Activated CD4-positive, alpha-beta T cell treated with anti-CD3 and anti-CD28 coated beads, Interleukin-2, amount 10 ng/mL, durations not matched to agents 24 days and 14 days (primary cell): ENCODE measurements at regions not wholly inside any gene's neighbourhood (a gene's known extent, or its start where the extent isn't known, plus 50 kb on each side); places are given as distances from the start of the nearest gene placed in this dataset.

Experiments
- DNase-seq: peaks from one replicate; pipeline ENCODE4 v3.0.0; 2022
- H3K27ac Mint-ChIP-seq: one replicate; pipeline ENCODE4 v1.8.0; 2022; ENCODE audit warnings: mild to moderate bottlenecking, mixed read lengths
- H3K27me3 Mint-ChIP-seq: one replicate; pipeline ENCODE4 v1.8.0; 2022; ENCODE audit warnings: mixed read lengths
- H3K36me3 Mint-ChIP-seq: one replicate; pipeline ENCODE4 v1.8.0; 2022; ENCODE audit warnings: low read depth, mild to moderate bottlenecking, mixed read lengths
- H3K4me1 Mint-ChIP-seq: one replicate; pipeline ENCODE4 v1.8.0; 2021; ENCODE audit warnings: mixed read lengths
- H3K4me3 Mint-ChIP-seq: one replicate; pipeline ENCODE4 v1.8.0; 2022; ENCODE audit warnings: mild to moderate bottlenecking, moderate library complexity, mixed read lengths
- H3K9me3 Mint-ChIP-seq: one replicate; pipeline ENCODE4 v1.8.0; 2021; ENCODE audit warnings: mixed read lengths
- intact Hi-C: fragments of 100-400 bp; cut with micrococcal nuclease; formaldehyde crosslinking; loops from one replicate; pipeline ENCODE4 v1.15.1; 2023

DNA sequence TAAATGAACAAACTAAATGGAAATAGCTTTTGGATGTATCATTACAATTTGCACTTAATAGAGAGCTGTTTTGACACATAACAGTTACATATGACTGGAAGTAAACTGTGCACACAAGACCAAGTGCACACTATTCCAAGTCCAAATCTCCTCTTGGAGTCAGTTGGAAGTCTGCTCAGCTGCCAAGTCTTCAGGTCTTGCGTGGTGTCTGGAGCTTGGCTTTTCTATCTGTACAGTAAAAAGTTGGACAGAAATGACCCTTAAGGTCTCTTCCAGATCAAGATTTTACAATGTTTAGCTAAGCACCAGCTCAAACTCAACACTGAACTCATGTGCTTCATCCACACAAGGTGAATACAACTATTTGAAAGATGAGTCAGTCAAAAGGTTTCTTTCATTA is 456.9 kb downstream of the RASEF start:
- no peak for DNase-seq
- Mint-ChIP-seq H3K36me3 (no peaks in the 10 kb centered on the region), H3K9me3 (no peaks in the 10 kb centered on the region), H3K27ac (no peak overlapping the region), H3K4me3 (no peak overlapping the region), H3K27me3 (no peaks in the 10 kb centered on the region), H3K4me1 (no peaks in the 10 kb centered on the region)
- intact Hi-C loops, result no loop called here

DNA sequence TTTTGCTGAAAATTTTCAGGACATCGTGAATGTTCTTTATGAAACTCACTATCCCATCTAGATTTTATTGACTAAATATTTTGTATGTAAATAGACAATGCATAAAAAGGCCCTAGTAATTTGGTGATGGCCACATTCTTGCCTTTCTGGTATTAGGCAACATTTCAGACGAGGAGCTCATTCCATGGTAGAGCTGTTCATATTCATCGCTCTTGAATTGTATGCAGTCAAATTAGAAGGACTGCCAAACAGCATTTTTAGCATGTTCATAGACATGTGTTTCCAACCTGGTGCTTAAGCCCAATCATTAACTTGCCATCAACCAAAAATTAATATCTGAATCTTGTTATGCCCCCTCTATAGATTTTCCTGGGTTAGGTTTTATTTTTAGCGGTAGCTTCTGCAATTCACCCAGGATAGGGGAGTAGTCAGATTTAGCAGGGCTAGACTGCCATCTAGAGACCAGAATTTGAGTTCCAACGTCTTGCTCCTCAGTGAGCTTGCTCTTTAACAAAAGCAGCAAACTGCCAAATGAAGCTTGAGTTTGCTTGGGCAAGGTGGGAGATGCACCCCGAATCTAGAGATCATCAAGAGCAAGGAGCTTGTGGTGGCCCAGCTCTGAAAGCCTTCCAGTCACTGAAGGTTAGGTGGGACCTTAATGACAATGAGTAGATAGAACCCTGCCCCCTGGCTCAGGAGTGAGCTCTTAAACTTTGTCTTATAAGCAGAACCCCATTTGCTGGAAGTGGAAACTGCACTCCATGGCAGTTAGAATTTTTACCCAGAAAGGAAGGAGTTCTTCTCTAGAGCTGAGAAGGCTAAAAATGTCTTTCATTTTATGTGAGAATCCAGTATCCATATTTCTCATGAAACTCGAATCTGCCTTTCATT is 456.2 kb downstream of the RASEF start:
- H3K4me3 Mint-ChIP-seq, result no peak overlapping the region
- H3K27ac Mint-ChIP-seq, result no peak overlapping the region
- H3K4me1 Mint-ChIP-seq, result no peaks in the 10 kb centered on the region
- H3K27me3 Mint-ChIP-seq, result no peaks in the 10 kb centered on the region
- intact Hi-C loops, result no loop called here
- H3K36me3 Mint-ChIP-seq, result no peaks in the 10 kb centered on the region
- H3K9me3 Mint-ChIP-seq, result no peaks in the 10 kb centered on the region
- peak; percentile 55 for DNase-seq

DNA sequence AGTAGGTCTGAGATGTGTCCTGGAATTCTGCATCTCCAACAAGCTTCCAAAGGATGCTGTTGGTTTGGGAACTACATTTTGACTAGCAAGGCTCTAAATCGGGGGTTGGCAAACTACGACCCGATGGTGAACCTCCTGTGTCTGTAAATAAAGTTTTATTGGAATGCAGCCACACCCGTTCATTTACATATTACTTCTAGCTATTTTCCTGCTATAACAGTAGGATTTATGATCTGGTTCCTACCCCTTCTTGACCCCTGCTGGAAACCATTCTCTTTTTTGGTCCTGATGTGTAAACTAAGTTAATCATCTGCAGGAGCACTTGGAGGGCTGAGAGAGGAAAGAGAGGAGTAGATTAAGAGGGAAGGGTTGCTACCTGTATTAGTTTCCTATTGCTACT is 454.5 kb downstream of the RASEF start:
- Mint-ChIP-seq H3K27ac (no peak overlapping the region), H3K9me3 (no peaks in the 10 kb centered on the region), H3K4me1 (no peaks in the 10 kb centered on the region), H3K36me3 (no peaks in the 10 kb centered on the region), H3K4me3 (no peak overlapping the region), H3K27me3 (no peaks in the 10 kb centered on the region)
- DNase-seq, result no peak
- intact Hi-C loops, result no loop called here

DNA sequence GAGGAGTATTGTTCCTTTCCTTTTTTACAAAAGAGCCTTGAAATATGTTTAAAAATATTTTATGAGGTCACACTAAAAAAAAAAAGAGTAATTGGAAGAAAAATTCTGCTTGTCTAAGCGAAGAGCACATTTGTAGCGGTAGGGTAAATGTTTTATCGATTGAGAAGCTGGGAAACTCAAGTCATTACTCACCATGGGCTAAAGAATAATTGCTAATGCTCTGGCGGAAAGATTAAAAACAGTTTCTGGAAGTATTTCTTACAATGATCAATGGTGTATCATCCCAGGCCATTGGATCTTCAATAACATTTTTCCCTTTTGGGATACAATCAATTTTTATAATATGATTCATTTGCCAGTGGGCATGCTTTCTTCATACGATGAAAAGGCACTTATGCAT is 450.0 kb downstream of the RASEF start:
- intact Hi-C loops, result no loop called here
- H3K4me1 Mint-ChIP-seq, result no peaks in the 10 kb centered on the region
- no peak for DNase-seq
- no peaks in the 10 kb centered on the region for H3K36me3 Mint-ChIP-seq
- H3K27me3 Mint-ChIP-seq, result no peaks in the 10 kb centered on the region
- H3K9me3 Mint-ChIP-seq, result no peaks in the 10 kb centered on the region
- no peak overlapping the region for H3K27ac Mint-ChIP-seq
- no peak overlapping the region for H3K4me3 Mint-ChIP-seq

DNA sequence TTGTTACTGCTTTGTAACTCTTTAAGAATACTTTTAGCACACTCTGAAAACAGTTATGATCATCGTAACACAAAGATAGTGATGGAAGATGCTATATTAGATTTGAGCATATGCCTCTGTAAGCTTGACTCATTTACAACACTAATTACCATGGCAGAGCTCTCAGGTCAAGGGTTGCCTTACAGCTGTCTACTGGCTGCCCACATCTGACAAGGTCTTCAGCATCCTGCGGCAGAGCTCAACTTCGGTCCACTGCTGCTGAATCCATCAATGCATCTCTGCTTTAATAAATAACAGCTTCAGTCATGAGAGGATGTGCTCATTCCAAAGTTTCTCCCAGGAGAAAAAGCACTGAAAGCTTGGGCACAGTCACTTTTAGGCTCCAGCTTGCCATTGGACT is 449.4 kb downstream of the RASEF start:
- no peak for DNase-seq
- H3K27me3 Mint-ChIP-seq, result no peaks in the 10 kb centered on the region
- H3K4me1 Mint-ChIP-seq, result no peaks in the 10 kb centered on the region
- no peak overlapping the region for H3K4me3 Mint-ChIP-seq
- no peaks in the 10 kb centered on the region for H3K9me3 Mint-ChIP-seq
- no peaks in the 10 kb centered on the region for H3K36me3 Mint-ChIP-seq
- no peak overlapping the region for H3K27ac Mint-ChIP-seq
- intact Hi-C loops, result no loop called here

DNA sequence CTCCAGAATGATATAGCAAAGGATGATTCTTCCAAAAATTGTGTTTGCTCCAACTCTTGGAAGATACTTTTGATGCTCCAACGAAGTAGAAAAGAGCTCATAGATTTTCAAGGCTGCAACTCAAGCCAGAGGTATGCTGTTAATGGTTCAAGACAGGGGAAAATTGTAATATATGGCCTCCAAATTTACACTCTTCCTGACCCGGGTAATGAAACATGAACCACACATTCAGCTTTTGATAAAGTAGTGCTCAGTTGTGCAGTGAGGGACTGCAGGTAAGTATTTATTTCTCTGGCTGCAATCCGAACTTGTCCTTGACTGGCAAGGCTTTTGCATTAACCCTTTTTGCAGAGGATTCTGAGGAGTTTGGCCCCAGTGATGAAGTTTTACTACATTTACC is 446.4 kb downstream of the RASEF start:
- no peaks in the 10 kb centered on the region for H3K4me1 Mint-ChIP-seq
- H3K9me3 Mint-ChIP-seq, result no peaks in the 10 kb centered on the region
- DNase-seq, result no peak
- intact Hi-C loops, result no loop called here
- H3K27ac Mint-ChIP-seq, result no peak overlapping the region
- no peaks in the 10 kb centered on the region for H3K27me3 Mint-ChIP-seq
- no peak overlapping the region for H3K4me3 Mint-ChIP-seq
- no peaks in the 10 kb centered on the region for H3K36me3 Mint-ChIP-seq

DNA sequence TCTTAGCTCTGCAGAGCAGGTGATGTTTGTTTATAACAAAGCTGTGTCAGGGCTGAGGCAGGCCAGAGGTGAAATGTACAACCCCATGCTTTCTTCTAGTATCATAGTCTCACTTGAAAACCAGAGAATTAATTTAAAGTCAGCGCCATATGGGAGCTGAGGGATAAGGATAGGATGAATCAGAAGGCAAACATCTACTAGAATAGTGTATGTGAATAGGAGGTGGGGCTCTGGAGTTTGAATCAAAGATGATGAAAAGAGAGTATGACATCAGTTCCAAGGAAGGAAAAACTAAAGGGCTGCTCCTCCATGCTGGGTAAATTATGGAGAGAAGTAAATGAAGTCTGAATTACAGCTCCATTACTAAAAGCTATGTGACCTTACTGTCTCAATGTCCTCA is 441.5 kb downstream of the RASEF start:
- H3K36me3 Mint-ChIP-seq, result no peaks in the 10 kb centered on the region
- no peak overlapping the region for H3K27ac Mint-ChIP-seq
- intact Hi-C loops, result no loop called here
- H3K9me3 Mint-ChIP-seq, result no peaks in the 10 kb centered on the region
- no peaks in the 10 kb centered on the region for H3K27me3 Mint-ChIP-seq
- no peak for DNase-seq
- no peak overlapping the region for H3K4me3 Mint-ChIP-seq
- no peaks in the 10 kb centered on the region for H3K4me1 Mint-ChIP-seq

DNA sequence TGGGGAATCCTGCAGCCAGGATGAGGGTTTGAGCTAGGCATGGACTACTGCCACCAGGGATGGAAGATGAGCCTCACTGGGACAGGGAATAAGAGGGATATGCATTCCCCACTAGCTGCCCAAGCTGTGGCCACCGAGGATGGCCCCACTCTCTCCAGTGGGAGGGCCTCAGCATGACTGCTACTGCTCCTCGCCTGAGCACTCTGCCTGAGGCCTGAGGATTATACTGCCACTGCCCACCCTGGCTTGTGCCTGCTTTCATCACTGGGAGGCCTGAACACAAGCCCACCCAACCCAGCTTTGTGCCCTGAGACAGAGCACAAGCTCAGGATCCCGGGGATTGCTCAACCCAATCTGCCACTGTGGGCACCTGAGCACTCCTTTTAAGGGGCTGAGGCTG is 425.6 kb downstream of the RASEF start:
- DNase-seq, result no peak
- no peak overlapping the region for H3K27ac Mint-ChIP-seq
- intact Hi-C loops, result no loop called here
- no peak overlapping the region for H3K4me3 Mint-ChIP-seq
- H3K27me3 Mint-ChIP-seq, result no peaks in the 10 kb centered on the region
- peaks cover 11% of the 10 kb centered on the region for H3K9me3 Mint-ChIP-seq
- no peaks in the 10 kb centered on the region for H3K4me1 Mint-ChIP-seq
- no peaks in the 10 kb centered on the region for H3K36me3 Mint-ChIP-seq

DNA sequence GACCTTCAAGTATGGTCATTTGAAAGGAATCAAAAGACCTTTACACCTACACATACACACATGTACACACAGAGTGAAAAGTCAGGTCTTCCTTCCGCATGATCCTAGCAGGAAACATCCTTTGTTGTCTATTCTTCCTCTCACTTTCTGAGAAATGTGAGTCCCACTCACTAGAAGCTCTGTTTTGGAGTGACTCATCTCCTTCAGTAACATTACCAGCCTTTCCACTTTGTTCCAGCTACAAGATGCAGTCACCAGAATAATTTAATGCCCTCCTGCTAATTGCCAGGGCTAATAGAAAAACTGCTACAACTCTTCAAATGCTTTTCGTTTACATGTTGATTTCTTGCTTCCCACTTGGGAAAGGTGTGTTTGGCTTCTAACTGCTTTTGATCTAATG is 417.3 kb downstream of the RASEF start:
- Mint-ChIP-seq H3K27ac (no peak overlapping the region), H3K4me3 (no peak overlapping the region), H3K4me1 (no peaks in the 10 kb centered on the region), H3K9me3 (peaks cover 2% of the 10 kb centered on the region), H3K36me3 (no peaks in the 10 kb centered on the region), H3K27me3 (no peaks in the 10 kb centered on the region)
- intact Hi-C loops, result no loop called here
- DNase-seq, result no peak

DNA sequence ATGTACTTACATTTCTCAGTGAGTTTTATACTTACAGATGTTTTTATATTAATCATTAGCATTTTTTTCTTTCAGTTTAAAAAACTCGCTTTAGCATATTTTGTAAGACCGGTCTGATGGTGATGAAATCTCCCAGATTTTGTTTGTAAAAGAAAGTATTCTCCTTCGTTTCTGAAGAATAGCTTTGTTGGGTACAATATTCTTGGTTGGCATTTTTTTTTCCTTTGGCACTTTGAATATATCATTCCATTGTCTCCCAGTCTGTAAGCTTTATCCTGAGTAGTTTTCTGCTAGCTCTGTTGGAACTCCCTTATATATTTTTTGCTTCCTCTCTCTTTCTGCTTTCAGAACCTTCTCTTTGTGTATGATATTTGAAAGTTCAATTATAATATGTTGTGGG is 412.6 kb downstream of the RASEF start:
- H3K36me3 Mint-ChIP-seq, result no peaks in the 10 kb centered on the region
- no peak for DNase-seq
- H3K27ac Mint-ChIP-seq, result no peak overlapping the region
- H3K4me1 Mint-ChIP-seq, result no peaks in the 10 kb centered on the region
- no peak overlapping the region for H3K4me3 Mint-ChIP-seq
- H3K9me3 Mint-ChIP-seq, result peaks cover 9% of the 10 kb centered on the region
- no peaks in the 10 kb centered on the region for H3K27me3 Mint-ChIP-seq
- intact Hi-C loops, result no loop called here

DNA sequence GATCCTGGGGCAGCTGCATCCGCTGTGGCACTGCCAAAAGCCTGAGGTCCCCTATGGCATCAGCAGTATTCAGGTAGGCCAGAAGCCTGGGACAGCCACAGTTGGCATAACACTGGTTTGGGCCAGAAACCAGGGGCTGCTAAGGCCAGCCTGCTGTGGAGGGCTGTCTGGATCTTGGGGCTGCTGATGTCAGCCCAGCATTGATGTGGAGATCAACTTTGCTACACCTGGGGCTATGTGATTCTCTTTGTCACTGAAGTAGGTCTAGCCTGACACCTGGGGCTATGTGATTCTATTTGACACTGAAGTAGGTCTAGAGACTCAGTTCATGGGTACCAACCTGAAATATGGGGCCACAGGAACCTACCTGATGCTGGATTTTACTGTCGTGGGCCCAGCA is 411.5 kb downstream of the RASEF start:
- Mint-ChIP-seq H3K4me1 (no peaks in the 10 kb centered on the region), H3K4me3 (no peak overlapping the region), H3K9me3 (peaks cover 9% of the 10 kb centered on the region), H3K27ac (no peak overlapping the region), H3K36me3 (no peaks in the 10 kb centered on the region), H3K27me3 (no peaks in the 10 kb centered on the region)
- intact Hi-C loops, result no loop called here
- no peak for DNase-seq

DNA sequence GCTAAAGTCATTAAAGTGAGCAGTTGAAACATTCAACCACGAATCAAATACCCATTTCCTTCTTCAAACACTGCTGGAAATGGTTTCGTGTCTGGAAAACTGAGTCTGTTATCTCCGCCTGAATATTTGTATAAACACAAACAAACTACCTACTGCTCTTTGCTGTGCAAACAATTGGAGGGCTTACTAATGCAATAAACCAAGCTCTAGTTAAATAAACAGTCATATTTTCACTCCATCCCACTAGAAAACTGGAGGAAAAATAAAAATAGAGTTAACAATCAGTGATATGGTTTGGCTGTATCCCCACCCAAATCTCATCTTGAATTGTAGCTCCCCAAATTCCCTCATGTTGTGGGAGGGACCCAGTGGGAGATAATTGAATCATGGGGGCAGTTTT is 397.6 kb downstream of the RASEF start:
- no peak for DNase-seq
- no peaks in the 10 kb centered on the region for H3K36me3 Mint-ChIP-seq
- intact Hi-C loops, result no loop called here
- H3K4me1 Mint-ChIP-seq, result no peaks in the 10 kb centered on the region
- H3K9me3 Mint-ChIP-seq, result no peaks in the 10 kb centered on the region
- H3K27me3 Mint-ChIP-seq, result no peaks in the 10 kb centered on the region
- no peak overlapping the region for H3K27ac Mint-ChIP-seq
- H3K4me3 Mint-ChIP-seq, result no peak overlapping the region

DNA sequence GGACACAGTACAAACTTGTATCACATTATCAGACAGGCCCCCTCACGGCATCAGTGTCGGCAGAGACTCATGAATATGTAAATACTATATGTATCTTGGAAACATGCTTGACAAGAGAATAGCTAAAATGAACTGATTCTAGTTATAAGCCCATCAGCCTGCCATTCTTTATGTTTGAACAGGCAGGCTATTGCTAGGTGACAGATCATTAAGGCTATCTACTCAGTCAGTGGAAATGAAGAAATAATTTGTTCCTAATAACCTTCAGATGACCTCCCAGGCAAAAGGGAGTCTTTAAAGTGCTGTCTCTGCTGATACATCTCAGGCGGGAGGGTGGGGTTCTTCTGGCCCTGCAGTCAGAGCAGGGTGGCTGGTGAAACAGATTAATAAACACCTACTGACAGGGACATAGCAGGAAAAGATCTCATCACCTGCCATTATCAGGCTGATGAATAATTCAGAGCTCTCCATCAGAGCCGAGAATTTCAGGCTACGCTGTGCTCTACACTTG is 394.2 kb downstream of the RASEF start:
- no peak overlapping the region for H3K27ac Mint-ChIP-seq

DNA sequence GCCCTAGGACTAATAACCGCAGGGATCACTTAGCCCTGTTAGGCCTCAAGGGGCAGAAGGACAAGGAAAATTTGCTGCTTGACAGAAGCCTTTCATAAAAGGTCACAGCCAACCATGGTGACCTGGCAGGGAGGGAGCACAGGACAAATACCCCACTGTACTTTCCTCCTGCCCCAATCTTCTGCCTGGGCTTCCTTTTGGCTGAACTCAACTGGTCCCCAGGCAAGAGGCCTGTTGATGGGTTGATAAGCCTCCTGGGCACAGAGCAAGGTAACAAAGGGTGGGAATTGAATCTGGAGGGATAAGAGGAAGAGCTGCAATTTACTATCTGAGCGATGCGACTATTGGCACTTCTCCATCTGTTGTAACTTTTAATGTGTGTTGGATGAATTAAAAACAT is 392.9 kb downstream of the RASEF start:
- no peaks in the 10 kb centered on the region for H3K9me3 Mint-ChIP-seq
- intact Hi-C loops, result no loop called here
- H3K36me3 Mint-ChIP-seq, result no peaks in the 10 kb centered on the region
- DNase-seq, result no peak
- H3K27ac Mint-ChIP-seq, result no peak overlapping the region
- H3K4me1 Mint-ChIP-seq, result no peaks in the 10 kb centered on the region
- H3K27me3 Mint-ChIP-seq, result no peaks in the 10 kb centered on the region
- no peak overlapping the region for H3K4me3 Mint-ChIP-seq

More for the DNA sequence above, 394.2 kb downstream of the RASEF start:
- Mint-ChIP-seq H3K36me3 (no peaks in the 10 kb centered on the region), H3K4me1 (no peaks in the 10 kb centered on the region), H3K27me3 (no peaks in the 10 kb centered on the region), H3K9me3 (no peaks in the 10 kb centered on the region), H3K4me3 (no peak overlapping the region)
- intact Hi-C loops, result no loop called here
- DNase-seq, result no peak

DNA sequence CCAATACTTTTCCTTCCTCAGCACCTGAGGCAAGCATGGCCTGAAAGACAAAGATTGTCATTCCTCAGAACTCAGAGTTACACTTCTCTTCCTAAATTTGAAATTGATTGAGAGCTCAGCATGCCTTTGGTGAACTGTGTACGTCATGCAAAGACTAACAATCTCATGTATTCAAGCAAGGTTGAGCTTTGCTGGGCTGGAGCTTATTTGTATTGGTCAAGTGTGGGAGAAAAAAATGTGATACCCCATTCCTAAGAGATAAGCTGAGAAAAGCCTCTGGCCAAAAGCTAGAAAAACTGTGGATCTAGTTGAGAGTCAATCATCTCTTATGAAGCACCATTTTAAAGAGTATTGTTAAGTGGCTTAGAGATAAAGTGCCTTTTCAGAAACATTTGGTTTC is 392.2 kb downstream of the RASEF start:
- Mint-ChIP-seq H3K27me3 (no peaks in the 10 kb centered on the region), H3K4me1 (no peaks in the 10 kb centered on the region), H3K9me3 (no peaks in the 10 kb centered on the region), H3K4me3 (no peak overlapping the region), H3K27ac (no peak overlapping the region), H3K36me3 (no peaks in the 10 kb centered on the region)
- no peak for DNase-seq
- intact Hi-C loops, result no loop called here
